GM23338 (cell line): ENCODE measurements at regions not wholly inside any gene's neighbourhood (a gene's known extent, or its start where the extent isn't known, plus 50 kb on each side); places are given as distances from the start of the nearest gene placed in this dataset.

Source experiments
- ATAC-seq: fragments of 200-7000 bp; cut with Tn5 transposase; 3 replicates; pipeline ENCODE4 v1.9.1; 2020
- DNase-seq: peaks from one replicate; pipeline ENCODE4 v3.0.0-alpha.2; 2015; ENCODE audit warnings: low spot score
- H2AFZ ChIP-seq: fragments of 200-600 bp; sonication (generic); 2 replicates; pipeline ENCODE4 v1.8.0; 2016; ENCODE audit warnings: antibody characterized with exemption, mild to moderate bottlenecking, moderate library complexity
- H3F3A ChIP-seq: fragments of 200-600 bp; sonication (generic); replicated peaks from 2 replicates; pipeline ENCODE4 v1.8.0; 2017; ENCODE audit warnings: antibody characterized with exemption, mixed run types, low read depth
- H3K27ac ChIP-seq: fragments of 200-600 bp; sonication (generic); 2 replicates; pipeline ENCODE4 v1.6.1; 2016; ENCODE audit warnings: low read depth
- H3K27me3 ChIP-seq: fragments of 200-600 bp; sonication (generic); 2 replicates; pipeline ENCODE4 v1.8.0; 2016; ENCODE audit warnings: mild to moderate bottlenecking, mixed run types, moderate library complexity; ENCODE audit not compliant: insufficient read depth
- H3K36me3 ChIP-seq: fragments of 200-600 bp; sonication (generic); 2 replicates; pipeline ENCODE4 v1.8.0; 2016; ENCODE audit warnings: mild to moderate bottlenecking; ENCODE audit not compliant: insufficient read depth
- H3K4me1 ChIP-seq: fragments of 200-600 bp; sonication (generic); 2 replicates; pipeline ENCODE4 v1.8.0; 2016; ENCODE audit warnings: mild to moderate bottlenecking, moderate library complexity; ENCODE audit not compliant: insufficient read depth
- H3K4me2 ChIP-seq: fragments of 200-600 bp; sonication (generic); 2 replicates; pipeline ENCODE4 v1.7.1; 2017; ENCODE audit warnings: mixed run types
- H3K4me3 ChIP-seq: fragments of 200-600 bp; sonication (generic); 2 replicates; pipeline ENCODE4 v1.6.1; 2016; ENCODE audit warnings: mixed run types
- H3K79me2 ChIP-seq: fragments of 200-600 bp; sonication (generic); replicated peaks from 2 replicates; pipeline ENCODE4 v1.8.0; 2017; ENCODE audit warnings: mild to moderate bottlenecking; ENCODE audit not compliant: insufficient read depth
- H3K9me2 ChIP-seq: fragments of 200-600 bp; sonication (generic); 2 replicates; pipeline ENCODE4 v1.8.0; 2017; ENCODE audit not compliant: insufficient read depth
- H4K20me1 ChIP-seq: fragments of 200-600 bp; sonication (generic); replicated peaks from 2 replicates; pipeline ENCODE4 v1.8.0; 2017; ENCODE audit warnings: mild to moderate bottlenecking; ENCODE audit not compliant: insufficient read depth
- H3K27ac Mint-ChIP-seq: 2 replicates; pipeline ENCODE4 v1.8.0; 2020; ENCODE audit warnings: inconsistent platforms, mild to moderate bottlenecking, moderate library complexity, mixed read lengths
- H3K27me3 Mint-ChIP-seq: 3 replicates; pipeline ENCODE4 v1.8.0; 2022; ENCODE audit warnings: low read depth, mild to moderate bottlenecking, moderate library complexity, mixed read lengths, inconsistent platforms; ENCODE audit not compliant: insufficient read depth, poor library complexity
- H3K36me3 Mint-ChIP-seq: 3 replicates; pipeline ENCODE4 v1.8.0; 2021; ENCODE audit warnings: low read depth, mild to moderate bottlenecking, inconsistent platforms, moderate library complexity, mixed read lengths
- H3K4me1 Mint-ChIP-seq: 3 replicates; pipeline ENCODE4 v1.8.0; 2020; ENCODE audit warnings: mild to moderate bottlenecking, inconsistent platforms, mixed read lengths
- H3K4me3 Mint-ChIP-seq: 3 replicates; pipeline ENCODE4 v1.8.0; 2021; ENCODE audit warnings: moderate library complexity, mild to moderate bottlenecking, inconsistent platforms, mixed read lengths
- H3K9me3 Mint-ChIP-seq: 3 replicates; pipeline ENCODE4 v1.8.0; 2020; ENCODE audit warnings: moderate library complexity, mild to moderate bottlenecking, inconsistent platforms, mixed read lengths
- CREB1 ChIP-seq: fragments of 250-450 bp; sonication (Bioruptor Pico); IDR thresholded peaks from 2 replicates; pipeline ENCODE4 v1.5.0; 2020; ENCODE audit warnings: low read depth, mild to moderate bottlenecking, moderate library complexity
- EZH2 ChIP-seq: fragments of 200-600 bp; sonication (generic); IDR thresholded peaks from one replicate; pipeline ENCODE4 v1.8.0; 2017; ENCODE audit warnings: antibody characterized with exemption, mild to moderate bottlenecking, low read depth; ENCODE audit not compliant: unreplicated experiment
- JUNB ChIP-seq: IDR thresholded peaks from one replicate; pipeline ENCODE4 v1.6.1; 2016; ENCODE audit warnings: antibody characterized with exemption; ENCODE audit not compliant: unreplicated experiment
- NANOG ChIP-seq: IDR thresholded peaks from 2 replicates; pipeline ENCODE4 v1.6.1; 2016; ENCODE audit warnings: antibody characterized with exemption, borderline replicate concordance
- POLR2AphosphoS5 ChIP-seq: IDR thresholded peaks from 2 replicates; pipeline ENCODE4 v1.6.1; 2016; ENCODE audit warnings: antibody characterized with exemption, low read depth
- STAT1 ChIP-seq: IDR thresholded peaks from one replicate; pipeline ENCODE4 v1.6.1; 2016; ENCODE audit warnings: antibody characterized with exemption; ENCODE audit not compliant: unreplicated experiment
- ZNF114 ChIP-seq: fragments of 250-450 bp; sonication (Bioruptor Pico); IDR thresholded peaks from 2 replicates; pipeline ENCODE4 v1.5.0; 2020; ENCODE audit warnings: mild to moderate bottlenecking, moderate library complexity
- ZNF331 ChIP-seq: fragments of 250-450 bp; sonication (Bioruptor Pico); IDR thresholded peaks from 2 replicates; pipeline ENCODE4 v1.5.0; 2020; ENCODE audit warnings: low read depth, mild to moderate bottlenecking, moderate library complexity
- ZNF462 ChIP-seq: fragments of 250-450 bp; sonication (Bioruptor Pico); IDR thresholded peaks from 2 replicates; pipeline ENCODE4 v1.5.0; 2020; ENCODE audit warnings: mild to moderate bottlenecking, moderate library complexity
- TF ChIP-seq, protein P1 (sequence below): IDR thresholded peaks from one replicate; pipeline ENCODE4 v1.6.1; 2018; ENCODE audit warnings: antibody characterized with exemption; ENCODE audit not compliant: unreplicated experiment

GRCh38 chr13:56986121-56986520, 154.6 kb upstream of the PRR20A start:
- H4K20me1 ChIP-seq: no peaks in the 10 kb centered on the region
- no peak overlapping the region for H2AFZ ChIP-seq
- Mint-ChIP-seq H3K36me3 (no peaks in the 10 kb centered on the region), H3K27me3 (no peaks in the 10 kb centered on the region), H3K4me1 (no peaks in the 10 kb centered on the region), H3K9me3 (0 out of 3 replicates have a peak, but pooled peaks cover 3% of the 10 kb centered on the region), H3K27ac (no peak overlapping the region), H3K4me3 (no peak overlapping the region)
- ATAC-seq (no peak), DNase-seq (no peak)
- no peak overlapping the region for H3K4me3 ChIP-seq
- H3K27ac ChIP-seq: no peak overlapping the region
- TF ChIP-seq JUNB (no peak), POLR2AphosphoS5 (no peak), ZNF462 (CRISPR knock-in tag) (no peak), STAT1 (no peak), ZNF331 (no peak), NANOG (no peak), ZNF114 (CRISPR knock-in tag) (no peak), EZH2 (no peak), CREB1 (CRISPR knock-in tag) (no peak)
- TF ChIP-seq, protein P1, sequence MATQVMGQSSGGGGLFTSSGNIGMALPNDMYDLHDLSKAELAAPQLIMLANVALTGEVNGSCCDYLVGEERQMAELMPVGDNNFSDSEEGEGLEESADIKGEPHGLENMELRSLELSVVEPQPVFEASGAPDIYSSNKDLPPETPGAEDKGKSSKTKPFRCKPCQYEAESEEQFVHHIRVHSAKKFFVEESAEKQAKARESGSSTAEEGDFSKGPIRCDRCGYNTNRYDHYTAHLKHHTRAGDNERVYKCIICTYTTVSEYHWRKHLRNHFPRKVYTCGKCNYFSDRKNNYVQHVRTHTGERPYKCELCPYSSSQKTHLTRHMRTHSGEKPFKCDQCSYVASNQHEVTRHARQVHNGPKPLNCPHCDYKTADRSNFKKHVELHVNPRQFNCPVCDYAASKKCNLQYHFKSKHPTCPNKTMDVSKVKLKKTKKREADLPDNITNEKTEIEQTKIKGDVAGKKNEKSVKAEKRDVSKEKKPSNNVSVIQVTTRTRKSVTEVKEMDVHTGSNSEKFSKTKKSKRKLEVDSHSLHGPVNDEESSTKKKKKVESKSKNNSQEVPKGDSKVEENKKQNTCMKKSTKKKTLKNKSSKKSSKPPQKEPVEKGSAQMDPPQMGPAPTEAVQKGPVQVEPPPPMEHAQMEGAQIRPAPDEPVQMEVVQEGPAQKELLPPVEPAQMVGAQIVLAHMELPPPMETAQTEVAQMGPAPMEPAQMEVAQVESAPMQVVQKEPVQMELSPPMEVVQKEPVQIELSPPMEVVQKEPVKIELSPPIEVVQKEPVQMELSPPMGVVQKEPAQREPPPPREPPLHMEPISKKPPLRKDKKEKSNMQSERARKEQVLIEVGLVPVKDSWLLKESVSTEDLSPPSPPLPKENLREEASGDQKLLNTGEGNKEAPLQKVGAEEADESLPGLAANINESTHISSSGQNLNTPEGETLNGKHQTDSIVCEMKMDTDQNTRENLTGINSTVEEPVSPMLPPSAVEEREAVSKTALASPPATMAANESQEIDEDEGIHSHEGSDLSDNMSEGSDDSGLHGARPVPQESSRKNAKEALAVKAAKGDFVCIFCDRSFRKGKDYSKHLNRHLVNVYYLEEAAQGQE: no peak
- no peaks in the 10 kb centered on the region for H3K4me1 ChIP-seq
- H3K9me2 ChIP-seq: no peaks in the 10 kb centered on the region
- H3F3A ChIP-seq: no peaks in the 10 kb centered on the region
- no peaks in the 10 kb centered on the region for H3K36me3 ChIP-seq
- H3K4me2 ChIP-seq: no peak overlapping the region
- H3K79me2 ChIP-seq: no peaks in the 10 kb centered on the region
- no peaks in the 10 kb centered on the region for H3K27me3 ChIP-seq
